22Rv1 (cell line): ENCODE measurements at regions not wholly inside any gene's neighbourhood (a gene's known extent, or its start where the extent isn't known, plus 50 kb on each side); places are given as distances from the start of the nearest gene placed in this dataset.

ENCODE experiments used
- ZFX ChIP-seq: fragments of 450-650 bp; IDR thresholded peaks from 2 replicates; pipeline ENCODE4 v1.6.1; 2017; ENCODE audit warnings: antibody characterized with exemption, borderline replicate concordance
- TF ChIP-seq, protein P1 (sequence below): fragments of 450-650 bp; IDR thresholded peaks from 2 replicates; pipeline ENCODE4 v1.5.1; 2017; ENCODE audit warnings: mild to moderate bottlenecking

DNA sequence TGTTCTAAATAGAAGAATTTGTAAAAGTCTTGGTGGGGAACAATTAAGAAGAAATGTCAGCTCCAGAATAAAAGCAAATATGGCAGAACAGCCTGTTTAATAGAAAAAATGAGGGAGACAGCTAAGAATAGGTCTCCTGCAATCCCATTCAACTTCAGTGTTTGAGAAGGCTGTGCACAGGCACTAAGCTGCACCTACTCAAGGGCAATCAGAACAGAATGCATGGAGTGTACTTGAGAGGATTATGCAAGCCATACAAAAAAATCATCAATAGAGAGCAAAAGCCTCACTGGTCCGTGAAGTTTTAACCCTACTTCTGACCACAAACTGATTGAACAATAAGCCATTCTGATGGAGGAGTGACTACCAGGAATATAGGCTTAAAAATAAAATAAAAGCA is 690.7 kb upstream of the PCDH15 start:
- TF ChIP-seq, protein P1, sequence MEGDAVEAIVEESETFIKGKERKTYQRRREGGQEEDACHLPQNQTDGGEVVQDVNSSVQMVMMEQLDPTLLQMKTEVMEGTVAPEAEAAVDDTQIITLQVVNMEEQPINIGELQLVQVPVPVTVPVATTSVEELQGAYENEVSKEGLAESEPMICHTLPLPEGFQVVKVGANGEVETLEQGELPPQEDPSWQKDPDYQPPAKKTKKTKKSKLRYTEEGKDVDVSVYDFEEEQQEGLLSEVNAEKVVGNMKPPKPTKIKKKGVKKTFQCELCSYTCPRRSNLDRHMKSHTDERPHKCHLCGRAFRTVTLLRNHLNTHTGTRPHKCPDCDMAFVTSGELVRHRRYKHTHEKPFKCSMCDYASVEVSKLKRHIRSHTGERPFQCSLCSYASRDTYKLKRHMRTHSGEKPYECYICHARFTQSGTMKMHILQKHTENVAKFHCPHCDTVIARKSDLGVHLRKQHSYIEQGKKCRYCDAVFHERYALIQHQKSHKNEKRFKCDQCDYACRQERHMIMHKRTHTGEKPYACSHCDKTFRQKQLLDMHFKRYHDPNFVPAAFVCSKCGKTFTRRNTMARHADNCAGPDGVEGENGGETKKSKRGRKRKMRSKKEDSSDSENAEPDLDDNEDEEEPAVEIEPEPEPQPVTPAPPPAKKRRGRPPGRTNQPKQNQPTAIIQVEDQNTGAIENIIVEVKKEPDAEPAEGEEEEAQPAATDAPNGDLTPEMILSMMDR, result no peak
- no peak for TF ChIP-seq ZFX
